Activated CD8-positive, alpha-beta memory T cell treated with anti-CD3 and anti-CD28 coated beads, Interleukin-2, amount 10 ng/mL, durations not matched to agents 7 days and 5 days (primary cell): ENCODE measurements at regions not wholly inside any gene's neighbourhood (a gene's known extent, or its start where the extent isn't known, plus 50 kb on each side); places are given as distances from the start of the nearest gene placed in this dataset.

Source experiments
- ATAC-seq: fragments of 150-1000 bp; cut with Tn5 transposase; one replicate; pipeline ENCODE4 v1.10.0; 2021; ENCODE audit warnings: moderate library complexity
- CTCF ChIA-PET: fragments of 350-600 bp; sonication (Branson Sonifier 250); formaldehyde crosslinking; loops from one replicate; lab custom pipeline; 2021; ENCODE audit warnings: antibody characterized with exemption; lab: Charles Lee
- DNase-seq: peaks from one replicate; pipeline ENCODE4 v3.0.0-alpha.2; 2020
- H3K27ac Mint-ChIP-seq: one replicate; pipeline ENCODE4 v1.8.0; 2021; ENCODE audit warnings: mild to moderate bottlenecking, mixed read lengths
- H3K27me3 Mint-ChIP-seq: one replicate; pipeline ENCODE4 v1.8.0; 2021; ENCODE audit warnings: mixed read lengths
- H3K36me3 Mint-ChIP-seq: one replicate; pipeline ENCODE4 v1.8.0; 2021; ENCODE audit warnings: mild to moderate bottlenecking, mixed read lengths
- H3K4me1 Mint-ChIP-seq: one replicate; pipeline ENCODE4 v1.8.0; 2021; ENCODE audit warnings: mixed read lengths
- H3K4me3 Mint-ChIP-seq: one replicate; pipeline ENCODE4 v1.8.0; 2021; ENCODE audit warnings: mild to moderate bottlenecking, moderate library complexity, mixed read lengths
- H3K9me3 Mint-ChIP-seq: one replicate; pipeline ENCODE4 v1.8.0; 2022; ENCODE audit warnings: low read depth, mixed read lengths

DNA sequence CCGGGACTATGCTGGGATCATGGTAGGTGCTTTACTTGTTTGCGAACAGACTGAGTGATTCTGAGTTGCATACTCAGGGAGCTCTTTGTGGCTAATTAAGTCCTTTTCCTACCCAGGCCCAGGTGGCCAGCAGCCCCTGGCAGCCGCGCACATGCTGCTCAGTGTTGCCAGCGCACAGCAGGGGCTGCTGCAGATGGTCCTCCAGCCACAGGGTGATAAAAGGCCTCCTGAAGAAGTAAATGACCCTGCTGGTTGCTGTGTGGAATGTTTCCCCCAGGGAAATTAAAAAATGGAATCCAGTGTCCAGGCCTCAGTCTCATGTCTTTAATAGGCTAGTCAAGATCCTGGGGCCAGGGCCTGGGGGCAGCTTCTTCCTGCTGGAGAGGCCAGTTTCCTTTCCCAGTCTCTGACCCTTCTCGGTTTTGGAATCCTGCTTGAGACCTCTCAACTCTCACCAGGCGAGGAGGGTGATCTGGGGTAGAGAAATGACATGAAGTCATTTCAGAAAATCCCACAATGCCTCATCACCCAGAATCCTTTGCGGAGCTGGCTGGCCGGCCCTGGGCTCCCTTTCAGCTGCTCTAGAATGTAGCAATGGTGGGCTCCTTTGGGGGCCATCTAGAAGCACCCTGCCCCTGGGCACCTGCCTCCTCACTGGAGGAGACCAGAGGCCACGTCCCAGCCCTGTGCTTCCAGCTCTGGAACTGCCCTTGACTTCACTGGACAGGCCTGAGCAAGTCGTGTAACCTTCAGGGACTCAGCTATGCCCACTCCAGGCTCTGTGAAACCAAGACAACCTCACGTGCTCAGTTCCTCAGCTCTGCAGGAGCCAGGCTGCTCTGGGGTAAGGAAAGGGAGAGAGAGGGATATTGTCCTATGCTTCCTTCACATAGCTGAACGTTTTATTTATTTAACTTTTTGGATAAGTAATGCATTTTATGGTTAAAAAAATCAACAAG lies 131.4 kb downstream of the MRPS6 start:
- Mint-ChIP-seq H3K4me3 (no peak overlapping the region), H3K9me3 (peaks cover 7% of the 10 kb centered on the region), H3K36me3 (peaks cover 8% of the 10 kb centered on the region), H3K27ac (no peak overlapping the region), H3K4me1 (peaks cover 36% of the 10 kb centered on the region), H3K27me3 (no peaks in the 10 kb centered on the region)
- DNase-seq (no peak), ATAC-seq (no peak)
- CTCF ChIA-PET = interaction anchor here (0.6 to 2.5 kb wide), 5 partner anchors 12 to 281 kb away, joined by 3 to 8 read pairs (median 5); no protein-coding TSS in a partner anchor

DNA sequence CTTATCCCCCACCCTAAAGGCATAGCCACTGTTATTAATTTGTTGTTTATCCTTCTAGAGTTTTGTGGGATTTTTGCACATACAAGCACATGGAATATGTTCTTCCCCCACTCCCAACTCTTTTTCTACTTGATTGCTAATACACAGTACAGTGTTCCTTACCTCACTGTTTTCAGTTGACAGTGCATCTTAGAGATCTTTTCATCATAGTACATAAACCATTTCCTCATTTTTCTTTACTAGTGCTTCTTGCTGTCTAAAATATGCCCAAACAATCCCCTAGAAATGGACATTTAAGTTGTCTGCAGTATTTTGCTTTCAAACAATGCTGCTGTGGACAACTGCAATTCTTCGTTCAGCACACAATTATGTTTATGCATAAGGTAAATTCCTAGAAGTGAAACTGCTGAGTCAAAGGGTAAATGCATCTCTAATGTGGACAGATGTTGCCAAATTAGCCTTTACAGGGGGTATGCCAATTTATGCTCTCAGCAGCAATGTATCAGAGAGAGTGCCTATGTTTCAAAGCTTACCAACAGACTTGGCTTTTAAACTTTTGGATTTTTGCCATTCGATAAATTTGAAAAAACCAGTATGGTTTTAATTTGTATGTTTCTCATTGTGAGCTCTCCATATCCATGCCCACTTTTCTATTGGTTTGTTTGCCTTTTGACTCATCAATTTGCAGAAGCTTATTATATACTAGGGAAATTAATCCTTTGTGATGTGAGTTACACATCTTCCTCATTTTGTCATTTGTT lies 132.6 kb downstream of the MRPS6 start:
- Mint-ChIP-seq H3K9me3 (peaks cover 7% of the 10 kb centered on the region), H3K27ac (peak overlapping the region; percentile 54), H3K36me3 (peaks cover 14% of the 10 kb centered on the region), H3K4me3 (peak overlapping the region; percentile 5), H3K27me3 (no peaks in the 10 kb centered on the region), H3K4me1 (peaks cover 28% of the 10 kb centered on the region)
- no peak for DNase-seq
- peak; percentile 58 for ATAC-seq
- CTCF ChIA-PET = interaction anchor here (1.1 to 2.1 kb wide), 5 partner anchors 15 to 282 kb away, joined by 3 to 7 read pairs (median 3); no protein-coding TSS in a partner anchor

DNA sequence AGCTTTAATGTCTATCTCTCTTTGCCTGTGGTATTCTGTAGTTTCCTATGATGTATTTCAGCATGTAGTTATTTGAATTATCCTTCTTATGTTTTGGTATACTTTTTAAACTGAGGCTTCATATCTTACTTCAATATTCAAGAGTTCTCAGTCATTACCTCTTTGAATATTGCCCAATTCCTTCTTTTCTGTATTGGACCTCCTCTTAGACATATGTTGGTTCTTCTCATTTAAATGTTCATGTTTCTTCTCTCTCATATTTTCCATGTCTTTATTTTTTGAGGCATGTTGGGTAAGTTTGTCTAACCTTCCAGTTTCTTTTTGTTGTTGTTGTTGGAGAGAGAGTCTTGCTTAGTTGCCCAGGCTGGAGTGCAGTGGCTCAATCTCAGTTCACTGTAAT lies 140.6 kb downstream of the MRPS6 start:
- DNase-seq (no peak), ATAC-seq (no peak)
- CTCF ChIA-PET = interaction anchor here (1.2 kb wide), 1 partner anchor 134 kb away, joined by 3 read pairs; no protein-coding TSS in a partner anchor
- Mint-ChIP-seq H3K36me3 (peaks cover 22% of the 10 kb centered on the region), H3K9me3 (peaks cover 14% of the 10 kb centered on the region), H3K4me1 (peaks cover 2% of the 10 kb centered on the region), H3K27ac (no peak overlapping the region), H3K27me3 (no peaks in the 10 kb centered on the region), H3K4me3 (no peak overlapping the region)

DNA sequence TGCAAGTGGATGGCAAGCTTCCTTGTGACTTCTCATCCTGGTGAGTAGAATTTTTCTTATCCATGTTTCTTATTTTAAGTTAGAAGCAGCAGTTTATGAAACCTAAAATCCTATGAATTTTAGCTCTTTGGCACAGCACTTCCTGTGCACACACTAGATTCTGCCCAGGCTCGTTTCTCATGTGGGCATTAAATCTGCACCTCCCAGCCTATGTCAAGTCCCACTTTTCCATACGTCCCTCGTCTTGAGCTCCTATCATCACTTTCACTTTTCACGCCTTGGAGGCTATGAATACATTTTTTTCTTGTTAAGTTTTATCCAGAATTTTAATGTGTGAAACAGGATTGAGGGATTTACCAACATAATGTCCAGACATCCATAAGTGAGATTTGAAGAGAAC lies 142.1 kb downstream of the MRPS6 start:
- DNase-seq (no peak), ATAC-seq (no peak)
- Mint-ChIP-seq H3K4me3 (no peak overlapping the region), H3K36me3 (peaks cover 12% of the 10 kb centered on the region), H3K27ac (no peak overlapping the region), H3K4me1 (peaks cover 2% of the 10 kb centered on the region), H3K27me3 (no peaks in the 10 kb centered on the region), H3K9me3 (peaks cover 11% of the 10 kb centered on the region)
- CTCF ChIA-PET = no interaction called here

DNA sequence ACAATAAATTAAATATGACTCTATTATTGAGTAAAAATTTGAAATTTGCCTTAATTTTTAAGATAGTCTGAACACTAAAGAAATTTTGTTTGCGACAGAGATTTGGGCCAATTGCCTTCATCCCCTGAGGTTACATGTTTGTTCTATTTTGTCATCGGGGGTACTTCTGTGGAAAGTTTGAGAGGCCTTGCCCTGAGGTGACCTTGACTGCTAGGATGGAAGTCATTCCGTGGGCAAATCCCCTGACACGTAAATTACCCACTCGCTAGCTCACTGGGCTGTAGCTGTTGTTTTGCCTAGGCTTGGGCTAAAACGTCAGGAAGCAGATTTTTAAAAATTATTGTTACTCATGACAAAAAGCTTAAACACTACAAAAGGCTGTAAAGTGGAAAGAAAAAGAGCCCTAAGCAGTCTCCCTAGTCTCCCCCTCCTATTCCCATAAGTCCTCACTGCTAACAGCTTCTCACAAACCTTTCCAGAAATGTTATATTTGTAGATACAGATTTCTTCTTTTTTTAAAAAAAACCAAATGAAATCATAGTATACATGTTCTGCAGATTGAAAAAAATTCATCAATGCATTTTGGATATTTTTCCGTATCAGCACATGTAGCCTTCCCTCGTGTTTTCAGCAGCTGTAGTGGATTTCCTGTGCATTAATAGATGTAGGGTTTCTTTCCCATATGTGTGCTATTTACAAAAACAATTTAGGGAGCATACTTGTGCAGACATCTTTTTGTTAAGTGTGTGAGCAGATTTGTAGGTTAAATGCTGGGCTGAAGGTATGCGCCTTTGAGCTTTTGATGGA lies 142.7 kb downstream of the MRPS6 start:
- ATAC-seq (no peak), DNase-seq (no peak)
- Mint-ChIP-seq H3K4me3 (no peak overlapping the region), H3K27me3 (no peaks in the 10 kb centered on the region), H3K4me1 (peaks cover 2% of the 10 kb centered on the region), H3K36me3 (peaks cover 11% of the 10 kb centered on the region), H3K9me3 (peaks cover 11% of the 10 kb centered on the region), H3K27ac (no peak overlapping the region)
- CTCF ChIA-PET = interaction anchor here (0.9 to 1.4 kb wide), 2 partner anchors 15 to 292 kb away, joined by 3 to 4 read pairs; no protein-coding TSS in a partner anchor

DNA sequence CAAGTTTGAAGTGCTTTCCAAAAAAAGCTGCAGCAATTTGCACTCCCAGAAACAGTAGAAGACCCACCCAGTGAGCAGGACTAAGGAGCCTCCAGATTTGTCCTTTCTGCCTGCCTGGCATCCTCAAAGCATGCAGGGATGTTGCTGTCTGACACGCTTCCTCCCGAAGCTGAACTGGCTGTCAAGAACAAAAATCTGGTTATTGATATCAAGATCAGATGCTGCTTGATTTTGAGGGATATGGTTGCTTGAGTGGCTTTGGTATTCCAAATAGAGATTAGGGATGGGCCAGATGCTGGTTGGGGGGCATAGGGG lies 143.3 kb downstream of the MRPS6 start:
- CTCF ChIA-PET = interaction anchor here (0.9 to 1.4 kb wide), 2 partner anchors 16 to 293 kb away, joined by 3 to 4 read pairs; no protein-coding TSS in a partner anchor
- DNase-seq (no peak), ATAC-seq (no peak)
- Mint-ChIP-seq H3K27ac (no peak overlapping the region), H3K4me1 (peaks cover 2% of the 10 kb centered on the region), H3K27me3 (no peaks in the 10 kb centered on the region), H3K36me3 (peaks cover 11% of the 10 kb centered on the region), H3K9me3 (peaks cover 8% of the 10 kb centered on the region), H3K4me3 (no peak overlapping the region)

DNA sequence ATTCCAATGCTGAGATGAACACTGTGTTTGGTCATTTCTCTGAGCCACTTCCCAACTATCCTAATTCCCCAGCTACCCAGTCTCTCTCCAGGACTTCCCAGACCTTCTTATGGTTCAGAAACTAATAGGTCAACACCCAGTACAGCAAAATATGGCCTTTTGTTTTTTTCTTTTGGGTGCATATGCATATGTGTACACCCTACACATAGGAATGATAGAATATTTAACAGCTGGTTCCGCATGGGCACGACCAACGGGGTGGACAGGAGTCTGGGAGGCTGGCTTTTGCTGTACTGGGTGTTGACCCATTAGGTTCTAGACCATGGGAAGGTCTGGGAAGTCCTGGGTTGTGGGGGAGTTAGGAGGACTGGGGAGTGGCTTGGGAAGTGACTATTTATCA lies 143.9 kb downstream of the MRPS6 start:
- no peak overlapping the region for H3K27ac Mint-ChIP-seq
- H3K27me3 Mint-ChIP-seq = no peaks in the 10 kb centered on the region
- H3K36me3 Mint-ChIP-seq = peaks cover 11% of the 10 kb centered on the region
- H3K4me3 Mint-ChIP-seq = no peak overlapping the region
- DNase-seq (no peak), ATAC-seq (no peak)
- peaks cover 8% of the 10 kb centered on the region for H3K9me3 Mint-ChIP-seq
- peaks cover 2% of the 10 kb centered on the region for H3K4me1 Mint-ChIP-seq
- CTCF ChIA-PET = interaction anchor here (0.9 to 1.4 kb wide), 2 partner anchors 16 to 293 kb away, joined by 3 to 4 read pairs; no protein-coding TSS in a partner anchor

DNA sequence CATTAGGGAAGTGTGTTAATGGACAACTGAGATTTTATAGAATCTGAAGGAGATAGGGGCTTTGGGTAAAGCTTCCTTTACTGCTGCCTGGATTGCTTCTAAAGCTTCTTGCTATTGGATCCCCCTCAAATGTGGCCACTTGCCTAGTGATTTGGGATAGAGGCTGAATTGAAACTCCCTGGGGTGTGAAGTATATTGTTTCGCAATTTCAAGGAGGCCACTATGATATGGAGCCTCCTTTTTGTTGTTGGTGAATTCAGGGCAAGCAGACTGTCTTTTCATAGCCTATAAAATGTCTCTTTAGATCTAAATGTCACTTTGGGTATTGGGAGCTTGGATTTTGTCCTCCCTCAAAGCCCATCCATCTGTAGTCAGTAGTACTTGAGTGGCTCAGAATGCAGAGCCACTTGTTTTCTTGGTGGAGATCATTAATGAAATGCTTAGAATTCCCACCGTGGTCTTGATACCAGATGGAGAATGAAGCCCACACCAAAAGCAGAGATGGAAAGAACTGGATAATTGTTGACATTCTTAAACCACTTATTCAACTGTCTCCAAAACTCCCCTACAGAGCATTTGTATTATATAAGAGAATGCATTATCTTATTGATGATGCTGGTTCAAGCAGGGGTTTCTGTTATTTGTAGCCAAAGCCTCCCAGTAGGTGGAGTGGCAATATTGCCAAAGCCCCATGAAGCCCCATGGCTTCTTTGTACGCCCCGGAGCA lies 144.3 kb upstream of the KCNE2 start:
- no peak overlapping the region for H3K27ac Mint-ChIP-seq
- ATAC-seq (no peak), DNase-seq (no peak)
- peaks cover 2% of the 10 kb centered on the region for H3K9me3 Mint-ChIP-seq
- H3K27me3 Mint-ChIP-seq = no peaks in the 10 kb centered on the region
- peaks cover 5% of the 10 kb centered on the region for H3K36me3 Mint-ChIP-seq
- no peak overlapping the region for H3K4me3 Mint-ChIP-seq
- CTCF ChIA-PET = interaction anchor here (1.0 kb wide), 1 partner anchor 128 kb away, joined by 3 read pairs; no protein-coding TSS in a partner anchor
- H3K4me1 Mint-ChIP-seq = no peaks in the 10 kb centered on the region

DNA sequence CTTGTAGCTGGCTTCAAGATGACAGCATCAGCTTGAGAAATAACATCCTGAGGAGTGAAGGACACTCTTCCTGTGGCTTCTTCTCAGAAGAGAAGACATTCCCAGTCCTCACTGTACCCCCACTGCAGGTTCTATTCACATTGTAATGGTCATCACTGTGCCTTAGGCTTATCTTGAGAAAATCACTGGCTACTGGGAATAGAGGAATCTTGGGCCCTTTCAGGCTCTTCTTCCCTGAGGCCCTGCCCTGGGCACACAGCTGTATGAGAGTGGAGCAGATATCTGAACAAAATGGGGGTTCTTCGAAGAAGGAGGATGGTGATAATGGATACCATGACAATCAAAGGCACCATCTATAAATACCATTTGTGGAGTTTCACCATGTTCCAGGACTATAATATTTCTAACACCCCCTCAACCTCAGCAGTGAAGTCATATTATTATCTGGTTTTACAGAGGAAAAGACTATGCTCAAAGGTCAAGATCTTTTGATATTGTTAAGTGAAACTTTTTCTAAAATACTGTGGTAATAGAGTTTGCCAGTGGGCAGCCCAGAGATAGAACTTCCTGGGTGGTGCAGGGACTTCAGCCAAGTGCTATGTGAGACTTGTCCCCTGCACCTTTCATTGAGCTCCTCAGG lies 143.1 kb upstream of the KCNE2 start:
- Mint-ChIP-seq H3K27me3 (no peaks in the 10 kb centered on the region), H3K4me3 (no peak overlapping the region), H3K4me1 (no peaks in the 10 kb centered on the region), H3K27ac (no peak overlapping the region), H3K9me3 (no peaks in the 10 kb centered on the region), H3K36me3 (no peaks in the 10 kb centered on the region)
- DNase-seq (no peak), ATAC-seq (no peak)
- CTCF ChIA-PET = interaction anchor here (1.0 kb wide), 1 partner anchor 127 kb away, joined by 3 read pairs; no protein-coding TSS in a partner anchor

DNA sequence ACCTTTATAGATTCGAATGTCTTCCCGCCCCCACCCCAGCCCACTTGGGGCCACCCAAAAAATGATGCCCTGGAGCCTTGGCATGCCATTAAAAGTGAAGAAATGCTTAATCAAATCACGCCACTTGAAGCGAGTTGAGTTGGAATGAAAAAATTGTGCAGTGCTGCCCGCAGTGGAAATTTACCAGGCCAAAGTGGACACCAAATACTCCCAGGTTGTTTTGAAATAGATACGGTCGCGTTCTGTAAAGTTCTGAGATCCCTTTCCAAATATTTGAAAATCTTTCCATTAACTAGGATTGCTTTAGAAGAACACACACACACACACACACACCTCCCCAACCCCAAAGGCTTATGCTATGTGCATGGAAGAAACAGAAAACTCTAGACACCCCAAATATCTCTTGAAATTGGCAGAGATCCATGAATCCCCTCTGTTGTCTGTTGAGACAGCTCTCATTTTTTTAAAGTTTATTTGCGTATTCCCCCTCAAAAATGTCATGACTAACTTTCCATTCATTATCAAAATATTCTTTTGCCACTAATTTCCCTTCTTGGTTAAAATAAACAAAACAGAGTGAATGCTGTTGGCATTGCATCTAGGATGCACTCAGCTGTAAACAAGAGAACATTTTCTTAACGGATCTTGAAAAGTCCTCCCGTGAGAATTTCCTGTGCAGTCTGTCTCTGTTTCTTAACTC lies 142.3 kb upstream of the KCNE2 start:
- Mint-ChIP-seq H3K9me3 (no peaks in the 10 kb centered on the region), H3K27ac (no peak overlapping the region)

DNA sequence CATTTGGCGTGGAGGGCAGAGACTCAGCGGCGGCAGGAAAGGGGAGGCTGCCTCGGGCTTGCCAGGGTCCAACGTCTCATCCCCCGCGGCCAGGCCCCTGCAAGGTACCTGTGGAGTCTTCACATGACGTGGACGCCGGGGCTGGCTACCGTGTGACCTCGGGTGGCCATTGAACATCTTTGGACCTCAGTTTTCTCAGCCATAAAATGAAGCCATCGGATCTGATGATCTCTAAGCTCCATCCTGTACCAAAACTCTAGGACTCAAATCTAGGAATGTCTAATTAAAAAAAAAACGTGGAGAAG lies 141.8 kb upstream of the KCNE2 start:
- CTCF ChIA-PET = interaction anchor here (1.2 kb wide), 1 partner anchor 298 kb away, joined by 3 read pairs; no protein-coding TSS in a partner anchor
- ATAC-seq (no peak), DNase-seq (no peak)
- no peak overlapping the region for H3K4me3 Mint-ChIP-seq
- no peak overlapping the region for H3K27ac Mint-ChIP-seq
- no peaks in the 10 kb centered on the region for H3K4me1 Mint-ChIP-seq
- H3K9me3 Mint-ChIP-seq = no peaks in the 10 kb centered on the region
- H3K27me3 Mint-ChIP-seq = no peaks in the 10 kb centered on the region
- H3K36me3 Mint-ChIP-seq = no peaks in the 10 kb centered on the region

More for the DNA sequence above, 142.3 kb upstream of the KCNE2 start:
- ATAC-seq (no peak), DNase-seq (no peak)
- H3K27me3 Mint-ChIP-seq = no peaks in the 10 kb centered on the region
- no peak overlapping the region for H3K4me3 Mint-ChIP-seq
- no peaks in the 10 kb centered on the region for H3K4me1 Mint-ChIP-seq
- no peaks in the 10 kb centered on the region for H3K36me3 Mint-ChIP-seq
- CTCF ChIA-PET = no interaction called here
